NCI-H2196 (cell line): ENCODE measurements at regions not wholly inside any gene's neighbourhood (a gene's known extent, or its start where the extent isn't known, plus 50 kb on each side); places are given as distances from the start of the nearest gene placed in this dataset.
"Not testable (repeated sequence)": the region's sequence is repeated elsewhere in the genome, so short reads cannot be mapped to it uniquely, and the experiment has no call there.

Experiments used
- DNase-seq: peaks from one replicate; lab custom pipeline; 2025; ENCODE audit not compliant: unreplicated experiment; lab: John Stamatoyannopoulos, UW

- DNase-seq: no peak
Observed at GRCh38 chr9:134545543-134546245, 95.9 kb upstream of the COL5A1 start.

GRCh38 chr9:134546246-134546731, 95.3 kb upstream of the COL5A1 start:
- no peak for DNase-seq

- DNase-seq: no peak
Observed at GRCh38 chr9:134546746-134547145, 94.9 kb upstream of the COL5A1 start.

- no peak for DNase-seq
Observed at GRCh38 chr9:134547161-134548100, 94.2 kb upstream of the COL5A1 start.

- no peak for DNase-seq
Observed at GRCh38 chr9:134548185-134548584, 93.4 kb upstream of the COL5A1 start.

- DNase-seq: no peak
Observed at GRCh38 chr9:134548618-134549017, 93.0 kb upstream of the COL5A1 start.

- no peak for DNase-seq
Observed at GRCh38 chr9:134549336-134549735, 92.3 kb upstream of the COL5A1 start.

GRCh38 chr9:134550081-134550480, 91.5 kb upstream of the COL5A1 start:
- not testable (repeated sequence) for DNase-seq

- no peak for DNase-seq
Observed at GRCh38 chr9:134550584-134550983, 91.0 kb upstream of the COL5A1 start.

GRCh38 chr9:134551176-134551575, 90.4 kb upstream of the COL5A1 start:
- no peak for DNase-seq

GRCh38 chr9:134551644-134552348, 89.8 kb upstream of the COL5A1 start:
- DNase-seq: no peak

- no peak for DNase-seq
Observed at GRCh38 chr9:134552349-134552990, 89.1 kb upstream of the COL5A1 start.

GRCh38 chr9:134553061-134553891, 88.3 kb upstream of the COL5A1 start:
- DNase-seq: no peak

GRCh38 chr9:134553996-134554372, 87.6 kb upstream of the COL5A1 start:
- no peak for DNase-seq

- DNase-seq: no peak
Observed at GRCh38 chr9:134554373-134555093, 87.1 kb upstream of the COL5A1 start.

GRCh38 chr9:134555094-134555650, 86.4 kb upstream of the COL5A1 start:
- no peak for DNase-seq

- DNase-seq: no peak
Observed at GRCh38 chr9:134556531-134557068, 85.0 kb upstream of the COL5A1 start.

GRCh38 chr9:134557331-134557730, 84.3 kb upstream of the COL5A1 start:
- no peak for DNase-seq
